Panc1 (cell line): ENCODE measurements at regions not wholly inside any gene's neighbourhood (a gene's known extent, or its start where the extent isn't known, plus 50 kb on each side); places are given as distances from the start of the nearest gene placed in this dataset.

Experiments
- ATAC-seq: fragments of 200-7000 bp; cut with Tn5 transposase; 2 replicates; pipeline ENCODE4 v1.9.1; 2020; ENCODE audit warnings: mild to moderate bottlenecking, moderate library complexity
- BruUV-seq: library from RNA; stranded (reverse); fragments of 400-500 nt; replicated peaks from 2 replicates; lab custom pipeline; 2021; lab: Mats Ljungman, UMichigan
- CTCF ChIA-PET: fragments of 300-600 bp; sonication (Branson Sonifier 250); formaldehyde crosslinking; loops from one replicate; lab custom pipeline; 2022; ENCODE audit warnings: antibody characterized with exemption; lab: Charles Lee
- POLR2A ChIA-PET: fragments of 300-600 bp; sonication (Branson Sonifier 250); formaldehyde crosslinking; loops from one replicate; lab custom pipeline; 2022; ENCODE audit warnings: antibody characterized with exemption; lab: Charles Lee
- DNase-seq: peaks from one replicate; pipeline ENCODE4 v3.0.0-alpha.2; 2010; ENCODE audit warnings: low read depth, low spot score
- H3K27ac ChIP-seq: 2 replicates; pipeline ENCODE4 v1.5.1; 2011; ENCODE audit warnings: mild to moderate bottlenecking, low read length, inconsistent platforms
- H3K27me3 ChIP-seq: fragments of 200-500 bp; sonication (Bioruptor generic); 2 replicates; pipeline ENCODE4 v1.6.0; 2014; ENCODE audit warnings: low read length, inconsistent platforms; ENCODE audit not compliant: control insufficient read depth, insufficient read depth
- H3K36me3 ChIP-seq: fragments of 200-500 bp; sonication (Bioruptor generic); 2 replicates; pipeline ENCODE4 v1.5.1; 2014; ENCODE audit warnings: inconsistent platforms, mild to moderate bottlenecking, low read length, moderate library complexity; ENCODE audit not compliant: control insufficient read depth, insufficient read depth
- H3K4me1 ChIP-seq: 2 replicates; pipeline ENCODE4 v1.5.1; 2011; ENCODE audit warnings: inconsistent platforms, mild to moderate bottlenecking, low read length, moderate library complexity; ENCODE audit not compliant: control insufficient read depth, insufficient read depth
- H3K4me3 ChIP-seq, 2 experiments: 2 replicates each; pipeline ENCODE4 v1.5.1; 2011 to 2012; ENCODE audit warnings: low read depth in 2 of 2, low read length in 2 of 2, mild to moderate bottlenecking in 2 of 2, inconsistent platforms in 1 of 2, moderate library complexity in 1 of 2
- H3K9me3 ChIP-seq: fragments of 200-500 bp; sonication (Bioruptor generic); 2 replicates; pipeline ENCODE4 v1.5.1; 2014; ENCODE audit warnings: low read depth, mild to moderate bottlenecking, inconsistent platforms, low read length, moderate library complexity; ENCODE audit not compliant: control insufficient read depth, insufficient read depth
- POLR2AphosphoS5 ChIP-seq: IDR thresholded peaks from 2 replicates; pipeline ENCODE4 v1.6.1; 2012; ENCODE audit warnings: mild to moderate bottlenecking, low read depth, low read length, moderate library complexity
- SIN3A ChIP-seq: IDR thresholded peaks from 2 replicates; pipeline ENCODE4 v1.6.1; 2012; ENCODE audit warnings: low read depth, mild to moderate bottlenecking, low read length, moderate library complexity, borderline replicate concordance; ENCODE audit not compliant: insufficient read depth
- TCF7L2 ChIP-seq: IDR thresholded peaks from 2 replicates; pipeline ENCODE4 v1.6.1; 2011; ENCODE audit warnings: mild to moderate bottlenecking, low read depth, low read length, inconsistent platforms
- in situ Hi-C: cut with HindIII; loops from 2 replicates; pipeline ENCODE4 v1.10.0; 2016; ENCODE audit warnings: low sequenced_read_pairs, low pct_unique_long_range_greater_than_20kb
- intact Hi-C: fragments of 100-400 bp; cut with micrococcal nuclease; formaldehyde crosslinking; loops from one replicate; pipeline ENCODE4 v1.10.0; 2022; ENCODE audit not compliant: unreplicated experiment
- TF ChIP-seq, protein P1 (sequence below): fragments of 450-650 bp; IDR thresholded peaks from 2 replicates; pipeline ENCODE4 v1.5.1; 2017; ENCODE audit warnings: mild to moderate bottlenecking
- TF ChIP-seq, protein P2 (sequence below), 2 experiments: IDR thresholded peaks; 2 replicates each; pipeline ENCODE4 v1.6.1; 2011 to 2012; ENCODE audit warnings: low read depth in 2 of 2, control low read depth in 1 of 2, low read length in 1 of 2, mild to moderate bottlenecking in 1 of 2, moderate library complexity in 1 of 2; ENCODE audit not compliant: insufficient read depth in 1 of 2

DNA sequence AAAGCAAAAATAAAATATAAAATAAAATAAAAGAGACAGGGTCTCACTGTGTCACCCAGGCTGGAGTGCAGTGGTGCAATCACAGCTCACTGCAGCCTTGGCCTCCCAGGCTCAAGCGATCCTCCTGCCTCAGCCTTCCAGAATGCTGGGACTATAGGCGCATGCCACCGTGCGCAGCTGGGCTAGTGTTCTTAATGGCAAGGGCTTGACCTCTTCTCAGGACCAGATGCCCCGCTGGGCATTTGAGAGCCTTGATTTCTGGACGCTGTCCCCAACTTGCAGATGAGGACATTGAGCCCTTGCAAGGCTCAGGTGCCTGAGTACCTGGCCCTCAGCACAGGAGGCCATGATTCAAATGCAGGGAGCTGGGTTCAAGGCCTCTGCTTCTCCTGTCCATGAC lies 82.6 kb downstream of the DHCR7 start:
- POLR2A ChIA-PET = no interaction called here
- Histone ChIP-seq H3K27me3 (no peaks in the 10 kb centered on the region), H3K4me1 (no peaks in the 10 kb centered on the region), H3K27ac (no peak overlapping the region), H3K4me3 (no peak overlapping the region), H3K36me3 (no peaks in the 10 kb centered on the region), H3K9me3 (no peaks in the 10 kb centered on the region)
- DNase-seq (no peak), ATAC-seq (no peak)
- in situ Hi-C loops (no loop called here), intact Hi-C loops (no loop called here)
- BruUV-seq = no TSS peak
- TF ChIP-seq TCF7L2 = no peak
- TF ChIP-seq SIN3A = no peak
- TF ChIP-seq POLR2AphosphoS5 = no peak
- TF ChIP-seq, protein P1, sequence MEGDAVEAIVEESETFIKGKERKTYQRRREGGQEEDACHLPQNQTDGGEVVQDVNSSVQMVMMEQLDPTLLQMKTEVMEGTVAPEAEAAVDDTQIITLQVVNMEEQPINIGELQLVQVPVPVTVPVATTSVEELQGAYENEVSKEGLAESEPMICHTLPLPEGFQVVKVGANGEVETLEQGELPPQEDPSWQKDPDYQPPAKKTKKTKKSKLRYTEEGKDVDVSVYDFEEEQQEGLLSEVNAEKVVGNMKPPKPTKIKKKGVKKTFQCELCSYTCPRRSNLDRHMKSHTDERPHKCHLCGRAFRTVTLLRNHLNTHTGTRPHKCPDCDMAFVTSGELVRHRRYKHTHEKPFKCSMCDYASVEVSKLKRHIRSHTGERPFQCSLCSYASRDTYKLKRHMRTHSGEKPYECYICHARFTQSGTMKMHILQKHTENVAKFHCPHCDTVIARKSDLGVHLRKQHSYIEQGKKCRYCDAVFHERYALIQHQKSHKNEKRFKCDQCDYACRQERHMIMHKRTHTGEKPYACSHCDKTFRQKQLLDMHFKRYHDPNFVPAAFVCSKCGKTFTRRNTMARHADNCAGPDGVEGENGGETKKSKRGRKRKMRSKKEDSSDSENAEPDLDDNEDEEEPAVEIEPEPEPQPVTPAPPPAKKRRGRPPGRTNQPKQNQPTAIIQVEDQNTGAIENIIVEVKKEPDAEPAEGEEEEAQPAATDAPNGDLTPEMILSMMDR = no peak
- CTCF ChIA-PET = no interaction called here

DNA sequence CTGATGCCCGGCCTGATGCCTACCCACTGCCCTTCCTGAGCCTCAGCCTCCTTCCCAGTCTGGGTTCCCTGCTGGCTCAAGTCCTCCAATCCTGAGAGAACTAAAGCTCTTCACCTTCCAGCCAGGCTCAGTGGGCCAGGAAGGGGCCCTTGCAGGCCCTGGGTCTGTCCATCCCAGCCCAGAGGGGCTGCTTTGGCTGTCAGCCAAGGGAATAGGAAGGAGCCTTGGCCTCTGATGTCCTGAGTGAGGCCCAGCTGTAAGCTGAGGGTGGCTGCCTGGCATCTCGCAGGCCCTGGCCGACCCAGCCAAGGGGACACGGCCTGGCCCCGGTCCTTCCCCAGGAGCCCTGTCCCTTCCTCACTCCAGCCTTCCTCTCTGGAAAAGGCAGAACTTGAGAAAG lies 83.4 kb downstream of the DHCR7 start:
- H3K4me3 ChIP-seq = no peak overlapping the region
- no peaks in the 10 kb centered on the region for H3K36me3 ChIP-seq
- ChIA-PET POLR2A (no interaction called here), CTCF (no interaction called here)
- peaks cover 7% of the 10 kb centered on the region for H3K27me3 ChIP-seq
- no peak for ATAC-seq
- no peak overlapping the region for H3K27ac ChIP-seq
- in situ Hi-C loops = no loop called here
- no peaks in the 10 kb centered on the region for H3K9me3 ChIP-seq
- intact Hi-C loops = no loop called here
- H3K4me1 ChIP-seq = no peaks in the 10 kb centered on the region
- TF ChIP-seq SIN3A (no peak), TCF7L2 (no peak), POLR2AphosphoS5 (no peak)
- TF ChIP-seq, protein P1 = no peak
- TF ChIP-seq, protein P2, sequence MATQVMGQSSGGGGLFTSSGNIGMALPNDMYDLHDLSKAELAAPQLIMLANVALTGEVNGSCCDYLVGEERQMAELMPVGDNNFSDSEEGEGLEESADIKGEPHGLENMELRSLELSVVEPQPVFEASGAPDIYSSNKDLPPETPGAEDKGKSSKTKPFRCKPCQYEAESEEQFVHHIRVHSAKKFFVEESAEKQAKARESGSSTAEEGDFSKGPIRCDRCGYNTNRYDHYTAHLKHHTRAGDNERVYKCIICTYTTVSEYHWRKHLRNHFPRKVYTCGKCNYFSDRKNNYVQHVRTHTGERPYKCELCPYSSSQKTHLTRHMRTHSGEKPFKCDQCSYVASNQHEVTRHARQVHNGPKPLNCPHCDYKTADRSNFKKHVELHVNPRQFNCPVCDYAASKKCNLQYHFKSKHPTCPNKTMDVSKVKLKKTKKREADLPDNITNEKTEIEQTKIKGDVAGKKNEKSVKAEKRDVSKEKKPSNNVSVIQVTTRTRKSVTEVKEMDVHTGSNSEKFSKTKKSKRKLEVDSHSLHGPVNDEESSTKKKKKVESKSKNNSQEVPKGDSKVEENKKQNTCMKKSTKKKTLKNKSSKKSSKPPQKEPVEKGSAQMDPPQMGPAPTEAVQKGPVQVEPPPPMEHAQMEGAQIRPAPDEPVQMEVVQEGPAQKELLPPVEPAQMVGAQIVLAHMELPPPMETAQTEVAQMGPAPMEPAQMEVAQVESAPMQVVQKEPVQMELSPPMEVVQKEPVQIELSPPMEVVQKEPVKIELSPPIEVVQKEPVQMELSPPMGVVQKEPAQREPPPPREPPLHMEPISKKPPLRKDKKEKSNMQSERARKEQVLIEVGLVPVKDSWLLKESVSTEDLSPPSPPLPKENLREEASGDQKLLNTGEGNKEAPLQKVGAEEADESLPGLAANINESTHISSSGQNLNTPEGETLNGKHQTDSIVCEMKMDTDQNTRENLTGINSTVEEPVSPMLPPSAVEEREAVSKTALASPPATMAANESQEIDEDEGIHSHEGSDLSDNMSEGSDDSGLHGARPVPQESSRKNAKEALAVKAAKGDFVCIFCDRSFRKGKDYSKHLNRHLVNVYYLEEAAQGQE (IDR thresholded peaks at IDR 0.05; ENCODE audit: insufficient read depth in 1 of 2, low read depth in 2 of 2, low read length in 1 of 2) = no peak
- DNase-seq = no peak
- BruUV-seq = no TSS peak
